IMR-90 (cell line): ENCODE measurements at regions not wholly inside any gene's neighbourhood (a gene's known extent, or its start where the extent isn't known, plus 50 kb on each side); places are given as distances from the start of the nearest gene placed in this dataset.

Source experiments
- ATAC-seq: fragments of 200-7000 bp; cut with Tn5 transposase; 2 replicates; pipeline ENCODE4 v1.9.1; 2020; ENCODE audit warnings: low read depth, mild to moderate bottlenecking, moderate library complexity
- BruUV-seq: library from RNA; stranded (reverse); fragments of 400-500 nt; replicated peaks from 2 replicates; lab custom pipeline; 2021; lab: Mats Ljungman, UMichigan
- CTCF ChIA-PET: fragments of 300-600 bp; formaldehyde crosslinking; extraction: SDS; loops from one replicate; lab custom pipeline; 2021; ENCODE audit warnings: antibody characterized with exemption; lab: Yijun Ruan, JAX
- POLR2A ChIA-PET: fragments of 300-600 bp; sonication (Branson Sonifier 250); formaldehyde crosslinking; loops from one replicate; lab custom pipeline; 2022; ENCODE audit warnings: antibody characterized with exemption; ENCODE audit not compliant: unreplicated experiment; lab: Charles Lee
- DNase-seq: peaks from one replicate; pipeline ENCODE4 v3.0.0; 2013
- H2AFZ ChIP-seq: replicated peaks from 2 replicates; pipeline ENCODE3; 2013; ENCODE audit warnings: low read length, mild to moderate bottlenecking; ENCODE audit not compliant: poor library complexity
- H2AK5ac ChIP-seq: 2 replicates; pipeline ENCODE4 v1.6.1; 2013; ENCODE audit warnings: low read depth, low read length, inconsistent platforms
- H2AK9ac ChIP-seq: replicated peaks from 2 replicates; pipeline ENCODE3; 2013; ENCODE audit warnings: mild to moderate bottlenecking, low read depth, low read length, moderate library complexity; ENCODE audit not compliant: poor library complexity
- H2BK120ac ChIP-seq: 2 replicates; pipeline ENCODE4 v1.6.1; 2013; ENCODE audit warnings: low read depth, low read length, inconsistent platforms
- H2BK15ac ChIP-seq: 3 replicates; pipeline ENCODE4 v1.6.1; 2013; ENCODE audit warnings: low read depth, low read length, inconsistent platforms
- H2BK20ac ChIP-seq: 2 replicates; pipeline ENCODE4 v1.6.1; 2013; ENCODE audit warnings: low read depth, mild to moderate bottlenecking, inconsistent platforms, low read length, moderate library complexity
- H2BK5ac ChIP-seq: 2 replicates; pipeline ENCODE4 v1.6.1; 2013; ENCODE audit warnings: mild to moderate bottlenecking, low read depth, low read length, inconsistent platforms; ENCODE audit not compliant: poor library complexity, severe bottlenecking
- H3K14ac ChIP-seq: replicated peaks from 2 replicates; pipeline ENCODE4 v1.6.1; 2013; ENCODE audit warnings: low read depth, low read length, inconsistent platforms
- H3K18ac ChIP-seq: 2 replicates; pipeline ENCODE4 v1.6.1; 2013; ENCODE audit warnings: low read depth, low read length, control low read depth
- H3K23ac ChIP-seq: 2 replicates; pipeline ENCODE4 v1.6.1; 2013; ENCODE audit warnings: low read depth, low read length, inconsistent platforms
- H3K27ac ChIP-seq: 2 replicates; pipeline ENCODE4 v1.5.1; 2013; ENCODE audit warnings: mild to moderate bottlenecking, control low read depth, low read length; ENCODE audit not compliant: insufficient read depth
- H3K27me3 ChIP-seq: 2 replicates; pipeline ENCODE4 v1.6.1; 2013; ENCODE audit warnings: low read length; ENCODE audit not compliant: control insufficient read depth, insufficient read depth
- H3K36me3 ChIP-seq: 2 replicates; pipeline ENCODE4 v1.6.1; 2013; ENCODE audit warnings: low read length, mixed read lengths; ENCODE audit not compliant: control insufficient read depth, insufficient read depth
- H3K4ac ChIP-seq: 2 replicates; pipeline ENCODE4 v1.6.1; 2013; ENCODE audit warnings: low read depth, low read length, inconsistent platforms
- H3K4me1 ChIP-seq: 2 replicates; pipeline ENCODE4 v1.6.1; 2013; ENCODE audit warnings: low read length, mixed read lengths; ENCODE audit not compliant: control insufficient read depth, insufficient read depth
- H3K4me2 ChIP-seq: 2 replicates; pipeline ENCODE4 v1.6.1; 2013; ENCODE audit warnings: low read depth, mild to moderate bottlenecking, control low read depth, low read length, moderate library complexity
- H3K4me3 ChIP-seq: 2 replicates; pipeline ENCODE4 v1.5.1; 2013; ENCODE audit warnings: low read depth, mild to moderate bottlenecking, control low read depth, low read length, moderate library complexity; ENCODE audit not compliant: insufficient read depth
- H3K56ac ChIP-seq: 2 replicates; pipeline ENCODE4 v1.6.1; 2013; ENCODE audit warnings: low read length, inconsistent platforms; ENCODE audit not compliant: insufficient read depth; ENCODE audit errors: extremely low read depth
- H3K79me1 ChIP-seq, 2 experiments: 2 replicates each; pipeline ENCODE4 v1.6.1; 2013; ENCODE audit warnings: low read length in 2 of 2, inconsistent platforms in 1 of 2, low read depth in 1 of 2
- H3K9ac ChIP-seq: 2 replicates; pipeline ENCODE4 v1.6.1; 2013; ENCODE audit warnings: low read depth, low read length, control low read depth
- H3K9me1 ChIP-seq: 2 replicates; pipeline ENCODE4 v1.6.1; 2013; ENCODE audit warnings: low read length, inconsistent platforms; ENCODE audit not compliant: insufficient read depth
- H3K9me3 ChIP-seq: 2 replicates; pipeline ENCODE4 v1.6.1; 2013; ENCODE audit warnings: low read length; ENCODE audit not compliant: control insufficient read depth, insufficient read depth
- H4K20me1 ChIP-seq: 2 replicates; pipeline ENCODE4 v1.6.1; 2013; ENCODE audit warnings: low read length, inconsistent platforms; ENCODE audit not compliant: insufficient read depth
- H4K5ac ChIP-seq: 2 replicates; pipeline ENCODE4 v1.6.1; 2013; ENCODE audit warnings: mild to moderate bottlenecking, low read depth, low read length, control low read depth
- H4K8ac ChIP-seq, 2 experiments: 2 replicates each; pipeline ENCODE4 v1.6.1; 2013; ENCODE audit warnings: low read depth in 2 of 2, low read length in 2 of 2, control low read depth in 1 of 2, inconsistent platforms in 1 of 2
- H4K91ac ChIP-seq: 2 replicates; pipeline ENCODE4 v1.6.1; 2013; ENCODE audit warnings: low read depth, low read length, inconsistent platforms; ENCODE audit not compliant: insufficient read depth
- CTCF ChIP-seq: conservative IDR thresholded peaks from 2 replicates; pipeline ENCODE4 v1.5.1; 2012; ENCODE audit warnings: mild to moderate bottlenecking, low read depth, low read length, improper control_type of control experiment
- ELK1 ChIP-seq: fragments of 150-350 bp; IDR thresholded peaks from 2 replicates; pipeline ENCODE4 v1.6.1; 2016; ENCODE audit warnings: low read depth, mild to moderate bottlenecking, low read length, moderate library complexity, borderline replicate concordance
- MAFK ChIP-seq: IDR thresholded peaks from 2 replicates; pipeline ENCODE4 v1.6.1; 2012; ENCODE audit warnings: low read depth, low read length, improper control_type of control experiment
- MAZ ChIP-seq: IDR thresholded peaks from 2 replicates; pipeline ENCODE4 v1.6.1; 2012; ENCODE audit warnings: low read depth, mild to moderate bottlenecking, low read length, improper control_type of control experiment, moderate library complexity, borderline replicate concordance
- RCOR1 ChIP-seq: IDR thresholded peaks from 2 replicates; pipeline ENCODE4 v1.6.1; 2012; ENCODE audit warnings: mild to moderate bottlenecking, low read length, improper control_type of control experiment; ENCODE audit not compliant: insufficient replicate concordance
- RFX5 ChIP-seq: IDR thresholded peaks from 2 replicates; pipeline ENCODE4 v1.8.0; 2012; ENCODE audit warnings: low read depth, mild to moderate bottlenecking, low read length, moderate library complexity
- WGBS, 2 experiments: methylation state at CpG; one replicate each; pipeline versions ENCODE4 v1.1.5 to v1.1.7; 2013; ENCODE audit warnings: missing lambda C conversion rate in 2 of 2; ENCODE audit not compliant: insufficient read length in 1 of 2; ENCODE audit errors: extremely low coverage in 2 of 2; 5-methylcytosine and 5-hydroxymethylcytosine counted together
- dilution Hi-C: fragments of 300-500 bp; cut with HindIII; formaldehyde crosslinking; loops from one replicate; pipeline ENCODE4 v1.14.3; 2018; ENCODE audit warnings: low sequenced_read_pairs; ENCODE audit not compliant: unreplicated experiment
- in situ Hi-C: fragments of 300-500 bp; cut with MboI; formaldehyde crosslinking; loops from 3 replicates; pipeline ENCODE4 v1.14.3; 2019; ENCODE audit warnings: low sequenced_read_pairs, inconsistent platforms, mixed read lengths
- intact Hi-C: fragments of 100-400 bp; cut with micrococcal nuclease; formaldehyde crosslinking; loops from 2 replicates; pipeline ENCODE4 v1.10.0; 2022

GRCh38 chr2:101638817-101639605, 58.5 kb upstream of the MAP4K4 start:
- ATAC-seq (no peak), DNase-seq (no peak)
- Histone ChIP-seq H3K4ac (no peak overlapping the region), H4K8ac (no peak overlapping the region), H4K5ac (no peak overlapping the region), H3K4me3 (no peak overlapping the region), H3K4me1 (no peaks in the 10 kb centered on the region), H3K79me1 (no peaks in the 10 kb centered on the region), H2AK5ac (no peak overlapping the region), H3K9me1 (no peaks in the 10 kb centered on the region; the same call in 1 of the 2 replicates), H3K18ac (no peak overlapping the region), H3K36me3 (no peaks in the 10 kb centered on the region), H3K27ac (no peak overlapping the region), H2BK120ac (no peak overlapping the region), H4K20me1 (no peaks in the 10 kb centered on the region), H2BK5ac (no peak overlapping the region), H3K9me3 (peaks cover 3% of the 10 kb centered on the region; the same call in 1 of the 2 replicates), H3K9ac (no peak overlapping the region), H2BK20ac (no peak overlapping the region), H3K23ac (no peak overlapping the region), H4K91ac (no peak overlapping the region), H2AK9ac (no peak overlapping the region), H2BK15ac (no peak overlapping the region), H3K27me3 (peaks cover 3% of the 10 kb centered on the region), H3K56ac (no peak overlapping the region), H3K4me2 (no peak overlapping the region), H3K14ac (no peak overlapping the region), H2AFZ (no peak overlapping the region)
- intact Hi-C loops = no loop called here
- BruUV-seq = no TSS peak
- in situ Hi-C loops = no loop called here
- dilution Hi-C loops = no loop called here
- POLR2A ChIA-PET = no interaction called here
- WGBS, 2 experiments = 83% methylated on average over 14 of the region's 17 CpGs; no CpG with 5 or more reads in 1 of the 2 experiments
- TF ChIP-seq RFX5 (no peak), MAZ (no peak), RCOR1 (no peak), MAFK (no peak), ELK1 (no peak), CTCF (no peak)
- CTCF ChIA-PET = no interaction called here
